ENCODE measurements at regions not wholly inside any gene's neighbourhood (a gene's known extent, or its start where the extent isn't known, plus 50 kb on each side); places are given as distances from the start of the nearest gene placed in this dataset.
A peak's percentile ranks its signal among the peaks of the same experiment; 100 is the strongest.

- DNase-seq: no peak
Measured at GRCh38 chr1:42096554-42096953, 56.7 kb upstream of the GUCA2B start.

GRCh38 chr1:42089246-42089645 lies 64.0 kb upstream of the GUCA2B start:
- DNase-seq: no peak

- no peak for DNase-seq
Measured at GRCh38 chr1:42086146-42086545, 67.1 kb upstream of the GUCA2B start.

GRCh38 chr1:42085596-42085995 lies 67.6 kb upstream of the GUCA2B start:
- no peak for DNase-seq

- no peak for DNase-seq
Measured at GRCh38 chr1:42081475-42081874, 71.7 kb upstream of the GUCA2B start.

GRCh38 chr1:42075179-42075578 lies 78.0 kb upstream of the GUCA2B start:
- no peak for DNase-seq

- DNase-seq: no peak
Measured at GRCh38 chr1:42070996-42071395, 82.2 kb upstream of the GUCA2B start.

- DNase-seq: no peak
Measured at GRCh38 chr1:42057800-42058199, 95.4 kb upstream of the GUCA2B start.

- DNase-seq: no peak
Measured at GRCh38 chr1:42056460-42056859, 96.8 kb upstream of the GUCA2B start.

GRCh38 chr1:42055061-42055460 lies 98.1 kb upstream of the GUCA2B start:
- DNase-seq: no peak

- no peak for DNase-seq
Measured at GRCh38 chr1:42052072-42052699, 101.0 kb upstream of the GUCA2B start.

- no peak for DNase-seq
Measured at GRCh38 chr1:42047508-42047880, 105.7 kb upstream of the GUCA2B start.

- no peak for DNase-seq
Measured at GRCh38 chr1:42046761-42047507, 106.3 kb upstream of the GUCA2B start.

- DNase-seq: no peak
Measured at GRCh38 chr1:42044346-42044745, 108.9 kb upstream of the GUCA2B start.

- DNase-seq: no peak
Measured at GRCh38 chr1:42043811-42044210, 109.4 kb upstream of the GUCA2B start.

- no peak for DNase-seq
Measured at GRCh38 chr1:42043182-42043581, 110.0 kb upstream of the GUCA2B start.

- no peak for DNase-seq
Measured at GRCh38 chr1:42041031-42041430, 112.2 kb upstream of the GUCA2B start.

GRCh38 chr1:42040159-42040558 lies 113.1 kb upstream of the GUCA2B start:
- no peak for DNase-seq

GRCh38 chr1:42038261-42038660 lies 114.9 kb upstream of the GUCA2B start:
- no peak for DNase-seq

- no peak for DNase-seq
Measured at GRCh38 chr1:42037586-42037985, 115.6 kb upstream of the GUCA2B start.

GRCh38 chr1:42037161-42037560 lies 116.0 kb upstream of the GUCA2B start:
- DNase-seq: no peak

GRCh38 chr1:42035830-42036604 lies 117.2 kb upstream of the GUCA2B start:
- DNase-seq: peak; percentile 98

GRCh38 chr1:42035205-42035829 lies 116.6 kb upstream of the HIVEP3 start:
- peak; percentile 44 for DNase-seq

GRCh38 chr1:42034426-42034825 lies 115.7 kb upstream of the HIVEP3 start:
- no peak for DNase-seq
